Testis (tissue), 2 donors: ENCODE measurements at regions not wholly inside any gene's neighbourhood (a gene's known extent, or its start where the extent isn't known, plus 50 kb on each side); places are given as distances from the start of the nearest gene placed in this dataset.

Experiments
- CTCF ChIP-seq, 3 experiments: fragments of 450-650 bp in 2 of 3; fragments of 200-600 bp in 1 of 3; sonication (generic) in 1 of 3; IDR thresholded peaks; one replicate each; pipeline ENCODE4 v1.5.1; 2016 to 2019; ENCODE audit warnings: antibody characterized with exemption in 3 of 3, mild to moderate bottlenecking in 2 of 3, moderate library complexity in 1 of 3
- POLR2A ChIP-seq: fragments of 450-650 bp; IDR thresholded peaks from one replicate; pipeline ENCODE4 v1.6.1; 2017; ENCODE audit warnings: antibody characterized with exemption, mild to moderate bottlenecking, moderate library complexity

GRCh38 chr2:7191932-7192331 lies 274.7 kb downstream of the RNF144A start:
- no peak for TF ChIP-seq CTCF (IDR thresholded peaks at IDR 0.05)
- TF ChIP-seq POLR2A, result no peak
